NCI-H1694 (cell line): ENCODE measurements at regions not wholly inside any gene's neighbourhood (a gene's known extent, or its start where the extent isn't known, plus 50 kb on each side); places are given as distances from the start of the nearest gene placed in this dataset.

ENCODE experiments used
- DNase-seq: peaks from one replicate; lab custom pipeline; 2025; lab: John Stamatoyannopoulos, UW

DNA sequence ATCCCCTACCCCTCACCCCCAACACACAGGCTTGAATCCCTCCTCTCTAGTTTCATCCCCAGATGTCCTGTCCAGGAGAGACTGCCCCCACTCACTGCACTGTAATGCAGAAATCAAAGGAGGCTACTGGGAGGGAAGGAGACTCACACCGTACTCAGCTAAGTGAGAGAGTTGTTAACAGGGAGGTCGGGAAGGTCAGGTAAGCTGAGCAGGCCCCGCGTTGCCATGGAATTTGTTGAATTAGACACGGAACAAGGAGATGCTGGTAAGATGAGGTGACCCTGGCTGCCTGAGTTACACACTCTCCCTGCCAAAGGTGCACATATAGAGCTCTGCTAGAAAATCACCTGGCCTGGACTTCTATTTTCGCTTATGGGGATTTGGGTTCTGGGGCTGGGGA lies 197.9 kb downstream of the NXPE2 start:
- no peak for DNase-seq

DNA sequence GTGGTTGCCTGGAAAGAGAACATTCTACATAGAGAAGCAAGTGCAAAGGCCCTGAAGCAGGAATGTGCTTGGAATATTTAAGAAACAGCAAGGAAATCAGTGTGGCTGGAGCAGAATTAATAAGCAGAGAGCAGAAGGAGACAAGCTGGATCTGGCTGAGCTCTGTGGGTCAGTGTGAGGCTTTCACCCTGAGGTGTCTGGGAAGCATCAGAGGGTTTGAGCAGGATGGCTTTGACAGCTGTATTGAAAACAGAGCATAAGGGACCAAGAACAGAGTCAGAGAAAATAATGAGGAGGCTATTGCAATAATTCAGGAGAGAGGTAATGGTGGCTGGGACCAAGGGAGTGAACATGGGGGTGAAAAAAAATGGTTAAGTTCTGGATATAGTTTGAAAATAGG lies 199.6 kb downstream of the NXPE2 start:
- no peak for DNase-seq

DNA sequence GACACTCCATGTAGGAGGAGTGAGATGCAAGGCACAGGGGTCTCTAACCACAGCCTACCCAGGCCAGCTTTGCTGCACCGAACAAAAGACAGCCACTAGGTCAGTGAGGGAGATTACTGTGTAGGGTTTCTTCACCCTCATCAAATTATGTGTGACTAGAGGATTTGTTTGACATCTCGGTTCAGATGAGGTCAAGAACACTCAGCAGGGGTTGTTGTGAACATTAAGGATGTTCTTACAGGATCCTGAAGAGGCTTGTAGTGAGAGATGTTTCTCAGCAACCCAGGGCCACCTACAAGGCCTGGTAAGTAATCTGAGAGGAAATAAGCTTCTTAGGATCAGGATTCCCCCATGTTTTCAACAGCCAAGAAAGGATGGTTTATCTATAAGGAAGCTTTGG lies 202.1 kb downstream of the NXPE2 start:
- DNase-seq: no peak

DNA sequence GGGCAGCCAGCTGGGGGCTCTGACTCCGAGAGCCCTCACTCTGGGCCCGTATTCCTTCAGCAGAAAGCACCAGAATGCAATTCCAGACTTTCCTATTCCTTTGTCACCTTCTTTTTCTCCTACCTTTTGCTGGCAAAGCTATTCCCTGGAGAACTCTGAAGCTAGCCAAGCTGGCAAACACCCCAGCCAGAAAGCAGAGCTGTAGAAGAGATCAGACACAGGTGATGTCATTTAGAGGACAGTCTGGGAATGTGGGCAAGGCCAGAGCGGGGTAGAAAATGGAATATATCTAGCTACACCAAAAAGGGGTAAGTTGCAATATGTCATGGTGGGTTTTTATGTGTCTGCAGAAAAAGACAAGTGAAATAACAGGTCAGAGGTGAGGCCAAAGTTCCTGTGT lies 205.1 kb downstream of the NXPE2 start:
- no peak for DNase-seq

DNA sequence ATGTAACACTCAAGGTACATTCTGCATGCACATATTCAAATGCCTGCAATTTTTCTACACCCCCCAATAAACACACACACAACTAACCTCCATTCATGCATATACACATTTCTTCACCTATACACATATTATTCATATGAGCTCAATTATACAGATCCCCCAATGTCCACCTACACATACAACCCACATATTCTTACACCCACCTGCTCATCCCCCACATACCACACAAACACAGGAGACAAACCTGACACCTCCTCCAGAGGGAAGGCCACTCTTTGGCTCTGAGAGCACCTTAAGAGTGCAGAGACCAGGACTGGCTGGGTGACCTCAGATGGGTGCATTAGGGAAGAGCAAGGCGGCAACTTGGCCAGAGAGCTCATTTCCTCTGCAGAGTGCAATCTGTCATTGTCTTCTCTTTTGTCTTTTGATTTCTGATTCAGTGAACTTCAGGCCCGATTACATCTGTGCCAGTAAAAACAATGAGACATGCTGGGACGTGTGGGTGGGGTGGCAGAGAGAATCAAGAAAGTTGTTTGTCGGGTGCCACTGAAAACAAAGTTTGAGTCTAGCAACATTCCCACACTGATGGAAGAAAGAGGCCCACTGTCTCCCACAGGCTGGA lies 208.4 kb downstream of the NXPE2 start:
- no peak for DNase-seq

DNA sequence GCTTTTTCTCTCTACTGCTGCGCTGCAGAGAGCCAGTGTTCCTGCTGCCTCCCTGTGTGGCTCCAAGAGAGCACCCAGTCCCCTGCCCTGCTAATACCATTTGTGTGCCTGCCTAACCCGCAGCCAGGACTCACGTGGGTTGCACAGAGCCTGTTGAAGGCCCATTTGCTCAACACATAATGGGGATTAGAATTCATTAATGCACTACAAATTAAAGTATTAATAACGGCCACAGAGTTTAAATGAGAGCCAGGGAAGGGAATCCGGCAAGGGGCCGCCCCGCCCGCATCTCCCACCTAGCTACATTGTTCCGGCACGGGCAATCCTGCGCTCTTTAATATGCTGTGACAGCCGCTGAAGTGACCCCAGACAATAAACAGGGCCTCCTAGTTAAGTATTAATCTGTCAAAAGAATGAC lies 211.3 kb downstream of the NXPE2 start:
- DNase-seq: no peak

DNA sequence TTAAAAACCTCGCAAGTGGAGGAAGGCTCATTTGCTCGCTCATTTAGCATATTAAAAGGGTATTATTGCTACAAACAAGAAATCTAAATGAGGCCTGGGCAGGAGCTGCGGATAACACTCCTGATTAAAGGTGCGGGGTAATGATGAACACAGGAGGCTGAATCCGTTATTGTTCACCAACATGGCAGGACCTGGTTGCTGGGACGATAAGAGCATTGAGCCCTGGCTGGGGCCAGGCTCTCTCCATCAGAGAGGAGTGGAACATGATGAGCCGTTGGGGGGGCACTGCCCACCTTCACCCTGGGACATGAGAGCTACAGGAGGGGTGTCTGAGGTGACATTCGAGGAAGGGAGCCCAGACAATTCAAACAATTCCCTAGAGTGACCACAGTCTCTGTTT lies 211.7 kb downstream of the NXPE2 start:
- DNase-seq: no peak

DNA sequence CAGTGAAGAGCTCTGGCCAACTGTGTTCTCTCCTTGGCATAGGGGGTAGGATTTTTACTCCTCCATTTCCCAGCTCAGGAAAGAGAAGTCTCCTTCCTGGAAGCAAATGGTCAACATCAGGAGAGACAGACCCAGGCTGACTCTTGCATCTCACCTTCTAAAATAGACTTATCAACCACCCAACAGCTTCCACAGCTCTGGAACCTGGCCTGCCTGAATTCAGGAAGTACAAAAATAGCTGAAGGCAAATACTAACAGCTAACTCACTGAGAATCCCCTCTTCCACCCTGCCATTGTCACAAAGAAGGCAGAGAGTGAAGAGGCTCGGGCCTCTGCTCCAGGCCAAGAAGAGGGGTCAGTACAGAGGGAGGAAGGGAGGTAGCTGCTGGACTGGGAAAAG lies 213.6 kb downstream of the NXPE2 start:
- DNase-seq: no peak

DNA sequence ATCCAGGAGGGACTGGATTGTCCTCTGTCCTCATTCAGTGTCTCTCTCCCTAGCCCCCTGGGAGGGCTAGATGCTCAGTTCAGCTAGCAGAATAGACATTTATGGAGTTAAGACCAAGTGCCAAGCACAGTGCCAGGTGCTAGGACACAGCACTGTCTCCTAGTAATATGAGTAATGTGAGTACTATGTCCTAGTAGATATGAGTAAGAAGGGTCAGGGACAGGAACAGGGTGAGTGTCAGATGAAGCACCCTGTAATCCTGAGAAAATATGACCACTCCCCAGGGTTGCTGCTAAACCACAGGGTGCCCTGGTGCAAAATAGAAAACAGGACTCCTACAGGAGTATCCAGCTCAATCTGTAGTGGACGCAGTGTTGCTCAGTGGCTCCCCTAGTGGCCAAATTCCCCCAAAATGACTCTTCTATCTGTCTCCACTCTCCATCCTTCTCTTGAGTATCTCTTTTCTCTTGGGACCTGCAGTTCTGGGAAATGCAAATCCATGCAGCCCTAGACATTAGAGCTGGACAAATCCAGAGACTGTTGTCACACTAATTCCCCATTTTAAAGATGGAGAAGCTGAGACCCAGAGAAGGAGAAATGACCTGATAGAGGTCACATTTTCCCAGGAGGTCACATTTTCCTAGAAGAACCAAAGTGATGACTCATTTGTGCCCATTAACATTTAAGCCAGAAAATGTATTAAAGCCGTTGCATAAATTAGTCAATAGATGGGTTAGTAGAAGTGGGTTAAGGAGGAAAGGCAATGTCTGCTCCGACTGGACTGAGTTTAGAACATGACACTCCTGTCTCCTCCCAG lies 214.3 kb downstream of the NXPE2 start:
- no peak for DNase-seq

DNA sequence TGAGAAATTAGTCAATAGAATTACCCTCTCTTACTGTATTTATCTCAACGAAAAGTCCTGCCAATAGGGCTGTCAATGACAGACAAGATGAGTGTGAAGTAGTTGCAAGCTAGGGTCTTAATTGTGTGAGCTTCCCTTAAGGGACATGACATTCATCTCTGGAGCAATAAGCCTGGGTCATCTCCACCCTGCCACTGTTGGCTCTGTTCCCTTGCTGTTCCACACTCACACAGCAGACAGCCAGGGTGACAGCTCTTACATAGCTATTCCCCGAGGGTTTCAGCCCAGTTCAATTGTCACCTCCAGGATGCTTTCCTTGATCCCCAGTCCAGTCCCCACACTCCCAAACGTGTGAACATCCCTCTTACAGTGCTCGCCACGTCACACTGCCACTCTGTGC lies 215.0 kb downstream of the NXPE2 start:
- DNase-seq: no peak

DNA sequence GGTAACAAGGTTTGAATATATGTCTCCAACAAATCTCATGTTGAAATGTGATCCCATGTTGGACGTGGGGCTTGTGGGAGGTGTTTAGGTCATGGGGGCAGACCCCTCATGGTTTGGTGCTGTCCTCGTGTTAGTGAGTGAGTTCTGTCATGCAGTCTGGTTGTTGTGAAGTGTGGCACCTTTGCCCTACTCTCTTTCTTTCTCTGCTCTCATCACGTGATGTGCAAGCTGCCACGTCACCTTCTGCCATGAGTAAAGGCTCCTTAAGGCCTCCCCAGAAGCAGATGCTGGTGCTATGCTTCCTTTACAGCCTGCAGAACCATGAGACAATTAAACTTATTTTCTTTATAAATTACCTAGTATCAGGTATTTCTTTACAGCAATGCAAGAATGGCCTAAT lies 218.3 kb downstream of the NXPE2 start:
- DNase-seq: no peak

DNA sequence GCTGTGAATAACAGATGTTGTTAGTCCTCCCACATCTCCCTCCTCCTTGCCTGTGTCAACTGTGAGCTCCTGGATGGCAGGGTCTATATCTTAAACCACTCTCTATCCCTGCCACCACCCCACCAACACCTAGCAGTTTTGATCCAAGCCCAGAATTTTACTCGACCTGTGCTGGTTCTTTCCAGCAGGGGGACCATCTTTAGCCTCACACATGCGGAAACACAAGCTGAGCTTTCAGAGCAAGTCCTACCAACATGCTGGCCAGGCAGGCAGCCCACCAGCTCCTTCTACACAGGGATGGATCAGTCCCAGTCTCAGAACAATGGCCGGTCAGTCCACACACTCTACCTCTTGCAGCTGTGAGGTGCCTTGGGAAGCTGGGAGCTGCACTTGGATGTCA lies 231.5 kb downstream of the NXPE2 start:
- no peak for DNase-seq

DNA sequence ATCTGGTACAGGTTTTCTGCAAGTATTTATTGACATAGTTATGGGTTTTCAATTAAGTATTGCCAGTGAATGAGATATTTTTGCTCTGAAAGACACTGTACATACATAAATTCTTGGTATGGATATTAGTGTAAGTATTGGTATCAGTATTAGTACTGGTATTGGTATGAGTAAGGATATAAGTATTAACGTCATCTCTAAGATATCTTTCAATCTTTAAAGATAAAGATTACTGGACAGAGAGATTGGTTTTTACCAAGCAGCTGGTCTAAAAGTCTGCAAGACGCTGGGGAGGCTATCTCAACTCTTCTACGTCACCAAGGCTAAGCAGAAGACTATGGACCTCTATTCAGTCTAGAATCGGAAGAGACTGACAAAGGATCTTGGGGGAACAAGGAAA lies 234.5 kb downstream of the NXPE2 start:
- no peak for DNase-seq

DNA sequence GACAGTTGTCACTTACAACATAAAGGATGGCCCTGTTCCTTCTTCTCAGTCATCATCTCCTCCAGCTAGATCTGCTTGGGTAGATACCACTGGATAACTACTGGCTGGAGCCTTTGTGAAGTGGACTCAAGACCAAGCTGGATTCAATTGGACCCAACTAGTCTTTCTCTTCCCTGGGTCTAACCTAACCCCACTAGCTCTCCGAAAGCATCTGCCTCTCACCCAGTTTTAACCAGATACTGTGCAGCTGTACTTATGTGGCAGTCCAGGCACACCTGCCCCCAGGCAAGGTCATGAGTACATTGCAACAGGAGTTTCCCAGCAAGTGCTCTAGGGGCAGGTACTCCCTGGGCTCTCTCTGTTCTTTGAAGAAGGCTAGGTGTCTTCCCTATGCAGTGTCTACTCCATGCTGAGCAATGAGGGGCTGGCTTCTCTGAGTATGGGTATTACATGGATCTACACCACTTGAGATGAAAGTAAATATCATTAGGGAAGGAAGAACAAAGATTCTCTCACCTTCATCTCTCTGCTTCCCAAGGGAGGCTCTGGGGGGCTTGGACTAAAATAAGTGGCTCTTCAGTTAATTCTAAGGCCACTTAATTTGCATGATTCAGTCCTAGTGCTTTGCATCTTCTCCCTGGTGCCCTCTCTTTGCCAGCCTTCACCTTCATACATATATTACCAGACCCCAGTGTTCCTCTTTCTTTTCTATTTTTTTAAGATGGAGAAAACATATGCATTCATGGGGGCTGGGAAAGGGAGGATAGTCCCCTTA lies 236.1 kb downstream of the NXPE2 start:
- no peak for DNase-seq

DNA sequence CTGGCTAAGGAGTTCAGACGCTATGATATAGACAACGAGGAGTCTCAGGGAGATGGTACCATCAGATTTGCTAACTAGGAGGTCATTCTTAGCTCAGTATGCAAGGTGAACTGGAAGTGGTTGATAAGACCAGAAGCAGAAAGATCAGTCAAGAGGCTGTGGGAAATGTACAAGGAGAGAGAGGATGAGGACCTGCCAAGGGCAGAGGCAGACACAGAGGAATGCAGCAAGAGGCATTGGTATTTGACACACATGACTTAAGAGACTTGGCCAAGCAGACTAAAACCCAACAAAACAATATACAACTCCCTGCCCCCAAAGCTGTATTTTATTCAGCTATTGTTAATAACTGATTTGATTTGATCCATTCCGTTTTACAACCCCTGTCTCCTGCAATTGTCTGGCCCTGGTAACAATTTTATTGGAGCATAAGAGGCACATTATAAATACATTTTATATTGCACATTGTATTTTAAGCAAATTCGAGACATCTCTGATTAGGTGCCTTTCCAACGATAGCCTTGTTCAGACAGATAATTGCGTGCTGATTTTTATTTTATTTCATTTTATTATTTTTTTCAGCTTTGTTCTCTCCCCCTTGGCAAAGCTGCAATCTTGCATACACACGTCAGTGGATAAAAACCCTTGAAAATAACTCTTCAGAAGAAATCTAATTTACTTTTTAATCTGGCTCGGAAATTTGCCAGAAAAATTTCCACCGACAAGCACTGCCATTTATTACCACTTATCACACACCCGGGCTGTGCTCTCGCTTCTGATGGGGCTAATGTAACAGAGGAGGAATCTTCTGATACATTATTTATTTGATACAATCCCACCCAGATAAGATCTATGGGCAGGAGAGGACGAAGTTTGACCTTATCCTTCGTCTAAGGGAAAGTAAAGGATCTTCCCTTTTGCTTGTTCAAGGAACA lies 237.8 kb downstream of the NXPE2 start:
- DNase-seq: no peak

DNA sequence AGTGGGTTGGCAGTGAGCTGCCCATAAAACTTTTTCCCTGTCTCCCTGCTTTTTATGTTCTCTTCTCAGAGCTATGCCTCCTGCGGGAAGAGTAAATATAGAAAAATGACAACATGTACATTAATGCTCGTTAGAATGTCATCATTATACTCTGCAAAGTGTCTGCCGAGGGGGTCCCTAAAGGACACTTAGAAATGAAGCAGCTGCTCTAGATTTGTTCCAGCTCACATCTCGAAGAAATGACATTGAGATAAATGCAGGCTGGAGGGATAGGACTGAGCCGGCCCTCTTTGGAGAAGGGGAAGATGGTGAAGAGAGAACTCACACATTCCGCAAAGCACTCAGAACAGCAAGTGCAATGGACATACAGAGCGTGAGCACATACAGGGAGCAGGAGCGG lies 240.0 kb downstream of the NXPE2 start:
- DNase-seq: no peak

DNA sequence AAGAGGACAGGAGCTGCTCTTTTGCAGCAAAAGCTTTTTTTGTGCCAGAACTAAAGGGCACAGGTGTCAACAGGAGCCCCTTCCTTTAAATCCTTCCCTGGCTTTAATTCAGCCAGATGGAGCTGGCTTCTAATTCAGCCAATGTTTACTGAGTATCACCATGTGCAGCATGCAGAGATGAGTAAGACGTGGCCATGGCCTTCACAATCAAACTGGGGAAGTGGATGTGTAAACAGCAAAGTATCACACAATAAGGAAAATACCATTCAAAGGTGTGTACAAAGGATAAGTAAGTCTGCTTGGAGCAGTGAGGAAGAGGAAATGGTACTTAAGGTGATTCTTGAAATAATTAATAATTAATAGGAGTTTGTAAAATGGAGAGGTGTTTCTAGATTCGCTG lies 243.4 kb downstream of the NXPE2 start:
- DNase-seq: no peak

DNA sequence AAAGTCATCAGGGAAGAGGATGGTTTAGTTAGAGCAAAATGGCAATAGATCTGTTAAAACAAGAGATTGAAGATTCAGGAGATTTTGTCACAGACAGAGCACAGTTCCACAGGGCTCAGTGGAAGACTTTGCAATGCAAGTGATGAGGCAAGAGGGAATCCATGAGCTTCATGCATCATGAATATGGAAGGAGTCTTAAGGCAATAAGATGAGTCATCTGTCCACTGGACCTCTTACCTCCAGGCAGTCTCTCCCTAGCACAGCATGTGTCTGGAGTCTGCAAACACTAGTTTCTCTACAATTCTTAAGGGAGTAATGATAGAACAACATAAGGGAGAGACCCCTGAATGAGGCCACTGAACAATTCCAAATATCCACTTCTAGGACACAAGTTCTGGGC lies 245.7 kb downstream of the NXPE2 start:
- DNase-seq: no peak

DNA sequence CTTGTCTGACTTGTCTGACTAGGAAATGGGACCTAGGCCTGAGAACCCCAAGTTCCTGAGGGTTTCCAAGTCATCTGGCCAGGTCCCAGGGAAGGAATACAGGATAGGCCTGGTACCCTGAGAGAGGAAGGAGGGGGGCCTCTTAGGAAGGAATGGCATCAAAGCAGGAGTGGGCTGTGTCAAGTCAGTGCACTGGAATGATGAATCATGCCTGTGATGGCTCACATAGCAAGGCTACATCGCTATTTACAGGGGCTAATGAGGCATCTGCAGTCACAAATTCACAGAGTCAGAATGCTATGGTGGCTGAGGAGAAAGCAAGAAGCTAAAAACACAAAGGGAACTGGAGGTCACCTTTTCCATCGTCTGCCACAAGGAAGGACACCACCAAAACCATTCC lies 247.3 kb downstream of the NXPE2 start:
- no peak for DNase-seq

DNA sequence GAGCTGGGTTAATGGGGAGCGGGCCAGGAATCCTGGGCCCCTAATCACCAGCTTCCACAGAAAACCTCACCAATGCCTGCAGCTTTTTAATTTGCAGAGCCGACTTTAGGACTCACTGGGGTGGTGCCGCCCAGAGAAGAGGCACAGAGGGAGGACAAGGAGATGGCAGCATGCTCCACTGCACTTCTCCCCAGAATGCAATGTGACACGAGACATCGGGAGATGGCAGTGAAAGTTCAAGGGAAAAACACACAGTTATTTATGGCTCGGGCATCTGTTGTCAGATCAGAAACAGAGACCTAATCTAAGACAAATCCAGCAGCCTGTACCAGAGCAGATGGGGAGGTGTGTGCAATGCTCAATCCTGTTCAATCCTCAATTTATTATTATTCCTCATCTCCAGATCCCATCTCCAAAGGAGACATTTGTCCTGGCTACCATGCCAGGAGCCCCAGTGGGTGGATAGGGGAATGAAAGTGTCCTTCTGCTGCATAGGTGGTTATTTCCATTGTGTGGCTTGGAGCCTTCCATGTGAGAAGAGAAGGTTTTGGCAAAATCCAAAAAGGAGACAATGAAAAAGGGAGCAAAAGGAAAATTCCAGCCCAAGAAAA lies 250.0 kb downstream of the NXPE2 start:
- peak; percentile 23 for DNase-seq

DNA sequence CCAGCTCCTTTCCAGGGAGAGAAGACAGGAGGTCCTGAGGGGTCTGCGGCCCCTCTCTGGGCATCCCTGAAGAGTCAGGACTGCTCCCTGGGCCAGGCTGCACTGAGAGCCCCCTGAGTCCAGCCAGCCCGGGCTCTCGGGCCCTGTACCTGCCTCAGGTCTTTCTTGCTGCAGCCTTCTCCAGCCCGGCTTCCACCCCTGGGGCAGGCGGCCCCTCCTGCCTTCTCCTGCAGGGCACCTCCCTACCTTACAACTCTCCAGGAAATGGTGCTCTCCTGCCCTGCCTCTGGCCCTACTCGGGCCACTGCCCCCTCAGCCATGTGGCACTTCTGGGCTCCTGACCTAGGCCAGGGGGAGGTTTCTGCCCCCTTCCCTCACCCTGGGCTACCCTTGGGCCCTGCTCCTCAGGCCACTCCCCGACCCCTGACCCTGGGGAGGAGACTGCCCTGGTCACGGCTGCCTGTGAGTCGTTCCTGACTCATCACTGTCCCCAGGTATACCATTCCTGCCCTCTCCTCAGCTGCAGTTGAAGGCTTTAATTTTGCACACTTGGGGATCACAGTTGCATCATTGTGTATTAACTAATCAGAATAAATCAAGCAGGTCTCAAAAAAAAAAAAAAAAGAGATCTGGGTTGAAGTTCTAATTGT lies 251.1 kb downstream of the NXPE2 start:
- DNase-seq: no peak
